DMS79 treated with DMSO at 0.1 percent for 48 hours (cell line): ENCODE measurements at regions not wholly inside any gene's neighbourhood (a gene's known extent, or its start where the extent isn't known, plus 50 kb on each side); places are given as distances from the start of the nearest gene placed in this dataset.
"Not testable (repeated sequence)": the region's sequence is repeated elsewhere in the genome, so short reads cannot be mapped to it uniquely, and the experiment has no call there.

Source experiments
- DNase-seq: peaks from one replicate; lab custom pipeline; 2025; lab: John Stamatoyannopoulos, UW

DNA sequence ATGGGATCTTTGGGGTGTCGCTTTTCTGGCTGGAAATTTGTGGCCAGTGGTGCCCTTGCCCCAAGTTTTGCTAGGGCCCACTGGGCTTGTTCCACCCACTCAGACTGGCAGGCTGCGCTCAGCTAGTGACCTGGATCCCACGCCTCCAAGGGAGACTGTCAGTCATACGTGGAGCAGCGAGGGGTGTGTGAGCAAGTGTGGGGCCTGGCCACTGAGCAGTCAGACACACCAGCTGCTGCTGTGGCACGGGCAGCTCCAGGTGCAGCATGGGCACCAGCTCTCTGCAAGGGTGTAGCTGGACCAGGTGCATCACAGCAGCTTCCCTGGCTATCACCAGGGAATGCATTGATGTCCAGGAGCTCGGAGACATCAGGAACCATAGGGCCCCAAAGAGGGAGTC lies 327.0 kb downstream of the NR4A2 start:
- DNase-seq: no peak

GRCh38 chr2:156004459-156004858 lies 328.1 kb downstream of the NR4A2 start:
- no peak for DNase-seq

DNA sequence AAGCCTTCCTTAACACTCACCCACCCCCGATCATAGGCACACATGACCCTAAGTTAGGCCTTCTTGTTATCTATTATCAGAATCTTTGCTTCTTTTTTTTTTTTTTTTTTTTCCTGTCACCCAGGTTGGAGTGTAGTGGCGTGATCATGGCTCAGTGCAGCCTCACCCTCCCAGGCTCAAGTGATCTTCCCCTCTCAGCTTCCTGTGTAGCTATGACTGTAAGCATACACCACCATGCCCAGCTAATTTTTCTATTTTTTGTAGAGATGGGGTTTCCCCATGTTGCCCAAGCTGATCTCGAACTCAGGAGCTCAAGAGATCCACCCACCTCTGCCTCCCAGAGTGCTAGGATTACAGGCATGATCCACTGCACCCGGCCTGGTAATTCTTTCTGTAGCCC lies 328.7 kb downstream of the NR4A2 start:
- DNase-seq: no peak

GRCh38 chr2:156001851-156002250 lies 330.7 kb downstream of the NR4A2 start:
- no peak for DNase-seq

- DNase-seq: no peak
These were observed 335.0 kb downstream of the NR4A2 start for GRCh38 chr2:155997538-155997937.

DNA sequence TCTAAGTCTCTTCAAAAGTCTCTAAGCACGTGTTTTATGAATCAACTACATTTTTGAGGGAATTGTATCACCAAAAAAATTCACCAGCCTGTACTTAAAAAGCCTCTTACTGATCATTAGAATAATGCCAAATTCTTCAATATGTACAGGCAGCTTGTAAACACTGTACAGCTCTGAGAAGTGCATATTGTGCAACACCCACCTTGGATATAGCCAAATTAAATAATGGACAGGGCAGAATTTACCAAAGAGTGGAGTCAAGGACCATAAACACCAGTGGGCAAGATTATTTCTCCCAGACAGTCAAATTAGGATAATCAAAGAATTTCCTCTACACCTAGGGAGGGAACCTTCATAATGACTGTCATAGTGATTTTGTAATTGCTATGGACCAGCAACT lies 338.2 kb downstream of the NR4A2 start:
- no peak for DNase-seq

GRCh38 chr2:155983845-155984244 lies 348.7 kb downstream of the NR4A2 start:
- DNase-seq: no peak

- no peak for DNase-seq
These were observed 350.4 kb downstream of the NR4A2 start for GRCh38 chr2:155982135-155982534.

- DNase-seq: no peak
These were observed 351.5 kb downstream of the NR4A2 start for GRCh38 chr2:155980941-155981560.

GRCh38 chr2:155975734-155976133 lies 356.8 kb downstream of the NR4A2 start:
- DNase-seq: no peak

- DNase-seq: no peak
These were observed 359.6 kb downstream of the NR4A2 start for GRCh38 chr2:155972916-155973315.

- DNase-seq: not testable (repeated sequence)
These were observed 366.5 kb downstream of the NR4A2 start for GRCh38 chr2:155966064-155966471.

DNA sequence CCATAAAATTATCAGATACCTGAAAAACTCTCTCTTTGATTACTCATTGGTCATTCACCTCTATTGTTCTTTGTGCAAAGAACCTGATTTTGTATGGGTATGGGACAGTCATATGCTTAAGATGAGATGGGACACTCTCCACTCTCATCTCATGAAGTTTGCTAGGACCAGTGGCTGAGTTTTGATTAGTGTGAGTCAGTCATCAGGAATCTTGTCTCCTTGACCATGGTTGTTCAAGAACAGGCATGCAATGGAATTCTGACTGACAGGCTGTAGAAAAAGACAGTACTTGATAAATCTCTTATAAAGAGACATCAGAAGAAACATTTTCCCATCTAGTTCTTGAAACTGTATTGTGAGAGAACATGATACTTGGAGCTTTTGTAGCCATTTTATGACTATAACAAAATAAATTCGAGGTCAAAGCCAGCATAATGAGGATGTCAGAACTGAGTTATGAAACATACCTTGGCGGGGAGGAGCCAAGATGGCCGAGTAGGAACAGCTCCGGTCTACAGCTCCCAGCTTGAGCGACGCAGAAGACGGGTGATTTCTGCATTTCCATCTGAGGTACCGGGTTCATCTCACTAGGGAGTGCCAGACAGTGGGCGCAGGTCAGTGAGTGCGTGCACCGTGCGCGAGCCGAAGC lies 367.0 kb downstream of the NR4A2 start:
- DNase-seq: no peak

DNA sequence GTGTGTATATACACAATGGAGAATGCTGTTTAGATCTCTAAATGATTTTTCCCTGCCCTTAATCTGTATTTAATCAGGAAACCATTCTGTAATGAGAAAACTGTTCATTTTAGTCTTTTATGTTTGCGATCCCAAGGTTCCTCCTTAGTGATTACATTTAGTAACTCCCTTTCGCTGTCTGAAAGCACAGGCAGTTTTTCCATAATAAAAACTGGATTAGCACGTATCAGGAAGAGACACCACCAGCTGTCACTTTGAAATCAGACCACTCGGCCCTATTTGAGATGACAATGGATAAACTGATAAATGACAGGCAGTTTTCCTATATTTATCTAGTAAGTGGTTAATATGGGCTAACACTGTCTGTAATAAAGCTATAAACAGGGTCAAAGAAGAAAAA lies 370.9 kb downstream of the NR4A2 start:
- DNase-seq: no peak

DNA sequence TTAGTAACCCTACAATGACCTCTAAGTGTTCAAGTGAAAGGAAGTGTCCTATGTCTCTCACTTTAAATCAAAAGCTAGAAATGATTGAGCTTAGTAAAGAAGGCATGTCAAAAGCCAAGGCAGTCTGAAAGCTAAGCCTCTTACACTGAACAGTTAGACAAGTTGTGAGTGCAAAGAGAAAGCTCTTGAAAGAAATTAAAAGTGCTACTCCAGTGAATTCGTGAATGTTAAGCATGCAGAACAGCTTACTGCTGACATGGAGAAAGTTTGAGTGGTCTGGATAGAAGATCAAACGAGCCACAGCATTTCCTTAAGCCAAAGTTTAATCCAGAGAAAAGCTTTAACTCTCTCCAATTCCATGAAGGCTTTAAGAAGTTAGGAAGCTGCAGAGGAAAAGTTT lies 373.7 kb downstream of the NR4A2 start:
- no peak for DNase-seq

DNA sequence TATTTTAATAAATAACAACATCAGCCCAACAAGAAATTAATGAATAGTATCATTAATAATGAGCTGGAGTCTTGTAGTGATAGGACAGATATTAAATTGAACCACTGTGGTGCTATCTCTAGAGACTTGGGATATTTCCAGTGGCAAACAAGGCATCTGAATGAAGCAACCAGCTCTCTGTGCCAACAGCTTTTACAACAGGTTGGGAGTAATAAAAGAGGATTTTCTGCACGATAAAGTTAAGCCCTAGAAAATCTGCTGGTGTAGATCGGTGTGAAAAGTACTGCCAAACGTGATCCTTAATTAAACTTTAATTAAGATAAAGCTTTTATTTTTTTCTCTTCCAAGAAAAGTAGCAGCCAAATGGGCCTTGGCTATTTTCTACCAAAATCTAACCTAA lies 385.5 kb downstream of the NR4A2 start:
- DNase-seq: no peak

DNA sequence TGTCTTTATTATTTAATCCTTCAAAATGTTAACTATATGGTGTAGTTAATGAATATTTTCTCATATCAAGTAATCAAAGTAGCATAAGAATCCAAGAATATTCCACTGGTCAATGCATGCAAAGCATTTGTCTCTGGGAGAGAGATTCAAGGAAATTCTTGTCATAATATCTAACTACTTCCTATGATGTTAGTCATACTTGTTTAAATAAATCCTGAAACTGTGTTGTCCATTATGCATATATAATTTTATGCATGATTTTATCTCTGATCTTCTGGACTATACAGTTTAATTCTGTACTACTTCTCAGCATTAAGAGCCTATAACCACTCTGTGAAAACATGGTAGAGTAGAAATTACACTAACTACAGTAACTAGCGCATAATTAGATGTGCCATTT lies 388.3 kb downstream of the NR4A2 start:
- no peak for DNase-seq

GRCh38 chr2:155930312-155930711 lies 402.2 kb downstream of the NR4A2 start:
- no peak for DNase-seq

GRCh38 chr2:155917380-155917779 lies 415.1 kb downstream of the NR4A2 start:
- no peak for DNase-seq

DNA sequence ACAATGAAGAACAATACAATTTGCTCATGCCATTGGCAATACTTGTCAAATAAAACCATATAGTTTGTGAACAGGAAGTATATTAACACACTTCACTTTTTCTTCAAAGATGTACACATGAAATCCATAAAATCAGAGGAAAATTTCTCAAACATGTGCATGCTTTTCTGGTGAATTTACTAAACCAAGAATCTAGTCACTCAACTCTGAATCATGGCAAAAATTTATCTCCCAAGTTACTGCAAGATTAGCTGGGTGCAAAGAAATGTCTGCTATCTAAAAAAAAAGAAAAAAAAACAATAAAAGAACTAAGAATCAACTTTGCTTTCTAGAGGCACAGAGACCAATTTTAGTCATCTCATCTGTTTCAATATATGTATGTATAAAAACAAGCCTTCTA lies 419.2 kb downstream of the NR4A2 start:
- no peak for DNase-seq

- DNase-seq: no peak
These were observed 424.0 kb downstream of the NR4A2 start for GRCh38 chr2:155908567-155908966.

DNA sequence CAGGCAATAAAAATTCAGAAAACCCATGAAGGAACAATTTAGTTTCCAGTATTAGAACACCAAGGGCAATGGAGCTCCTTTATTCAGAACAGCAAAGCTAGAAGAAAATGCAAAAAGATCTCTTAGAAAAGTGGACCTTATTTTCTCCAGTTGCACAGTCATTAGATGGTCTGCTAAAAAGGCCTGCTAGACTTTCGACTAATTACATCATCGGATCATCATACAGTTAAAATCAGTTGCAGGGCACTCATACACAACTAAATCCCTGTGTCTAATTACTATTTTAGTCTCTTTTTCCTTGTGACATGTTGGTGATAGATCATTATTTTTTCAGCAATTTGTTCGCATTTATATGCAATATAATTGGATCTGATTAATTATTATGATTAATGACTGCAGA lies 425.3 kb downstream of the NR4A2 start:
- no peak for DNase-seq

DNA sequence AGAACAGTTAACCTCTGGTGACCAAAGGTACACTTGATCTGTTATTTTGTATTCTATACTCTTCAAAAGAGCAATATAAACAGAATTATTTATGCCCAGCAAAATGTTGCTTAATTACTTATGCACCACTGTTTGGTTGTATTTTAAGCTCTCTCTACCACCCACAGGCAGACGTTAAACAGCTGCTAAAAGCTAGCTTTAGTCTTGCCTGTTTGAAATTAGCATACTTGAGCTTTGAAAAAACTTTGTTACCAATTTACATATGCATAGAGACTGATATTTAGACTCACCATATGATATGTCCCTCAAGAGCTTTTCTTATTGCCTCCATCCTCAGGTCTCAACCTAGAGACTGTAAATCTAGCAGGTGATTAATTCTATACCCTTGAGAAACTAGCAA lies 426.9 kb downstream of the NR4A2 start:
- DNase-seq: no peak

- DNase-seq: no peak
These were observed 427.8 kb downstream of the NR4A2 start for GRCh38 chr2:155904720-155905119.
